Adrenal gland (tissue), 9 donors: ENCODE measurements at regions not wholly inside any gene's neighbourhood (a gene's known extent, or its start where the extent isn't known, plus 50 kb on each side); places are given as distances from the start of the nearest gene placed in this dataset.

Experiments
- DNase-seq, 7 donors: peaks; one replicate each; pipeline ENCODE4 v3.0.0-alpha.2; 2019 to 2020
- H3K27ac ChIP-seq, 5 donors: fragments of 200-600 bp; sonication (generic) in 4 of 5; 1 replicate in 3 of 5; 2 replicates in 2 of 5; pipeline versions ENCODE4 v1.5.1 to v1.8.0; 2016 to 2020; ENCODE audit warnings: mild to moderate bottlenecking in 1 of 5
- H3K27me3 ChIP-seq: fragments of 200-600 bp; 2 replicates; pipeline ENCODE4 v1.8.0; 2021
- H3K36me3 ChIP-seq, 2 donors: fragments of 200-600 bp; replicated peaks in 1 of 2; 1 replicate in 1 of 2; 2 replicates in 1 of 2; pipeline versions ENCODE4 v1.5.1 to v1.8.0; 2018 to 2022
- H3K4me1 ChIP-seq, 2 donors: fragments of 200-600 bp; replicated peaks in 1 of 2; 1 replicate in 1 of 2; 2 replicates in 1 of 2; pipeline versions ENCODE4 v1.5.1 to v1.8.0; 2018 to 2021
- H3K4me3 ChIP-seq, 4 donors: fragments of 200-600 bp; sonication (generic) in 3 of 4; one replicate each; pipeline ENCODE4 v1.5.1; 2016 to 2018
- H3K9me3 ChIP-seq, 3 donors: fragments of 200-600 bp; sonication (generic) in 1 of 3; replicated peaks in 1 of 3; 1 replicate in 2 of 3; 2 replicates in 1 of 3; pipeline versions ENCODE4 v1.5.1 to v1.8.0; 2016 to 2021
- CTCF ChIP-seq, 6 experiments: fragments of 450-650 bp in 4 of 6; fragments of 200-600 bp in 2 of 6; sonication (generic) in 1 of 6; IDR thresholded peaks; 1 replicate in 5 of 6; 2 replicates in 1 of 6; pipeline versions ENCODE4 v1.5.1 to v1.8.0; 2016 to 2021; ENCODE audit warnings: antibody characterized with exemption in 6 of 6, mild to moderate bottlenecking in 2 of 6, moderate library complexity in 1 of 6
- POLR2A ChIP-seq, 2 donors: fragments of 450-650 bp; IDR thresholded peaks; one replicate each; pipeline ENCODE4 v1.6.1; 2017; ENCODE audit warnings: antibody characterized with exemption in 2 of 2, mild to moderate bottlenecking in 2 of 2, moderate library complexity in 1 of 2
- WGBS, 4 donors: extraction: QIAGEN DNeasy Blood & Tissue Kit in 2 of 4; methylation state at CpG; one replicate each; pipeline versions ENCODE4 v1.1.5 to v1.1.7; 2013 to 2017; 5-methylcytosine and 5-hydroxymethylcytosine counted together
- intact Hi-C, 2 donors: fragments of 100-400 bp; cut with DNase I; formaldehyde crosslinking; loops; one replicate each; pipeline versions ENCODE4 v1.14.1 to v1.15.0; 2022 to 2023
- microRNA-seq, 3 donors: library from miRNA; unstranded; fragments of <30 nt; microRNA quantifications; one replicate each; pipeline ENCODE4, GENCODE V29; 2017 to 2020
- small RNA-seq, 2 donors: library from RNA; depleted of rRNA; stranded (forward); fragments of <200 nt; gene quantifications; one replicate each; pipeline ENCODE3, GENCODE V24; 2016
- donor health status: healthy with polysubstance abuse.
- donor health status: Bipolar disorder and iron deficiency.
- donor health status: DM: yes; HTN: yes; CAD: no.
- donor health status: DM: no; HTN: no; CAD: no.
- donor health status: DM: no; HTN: no; CAD: no.

- WGBS, 4 donors, result 60 to 70% (median 64%) methylated on average over 4 of the region's 4 CpGs
- Histone ChIP-seq H3K4me1 (no peaks in the 10 kb centered on the region), H3K36me3 (no peaks in the 10 kb centered on the region), H3K4me3 (no peak overlapping the region), H3K27ac (no peak overlapping the region), H3K27me3 (no peaks in the 10 kb centered on the region), H3K9me3 (no peaks in the 10 kb centered on the region)
- TF ChIP-seq CTCF (IDR thresholded peaks at IDR 0.05), result no peak
- TF ChIP-seq POLR2A (IDR thresholded peaks at IDR 0.05), result no peak
- intact Hi-C loops, result no loop called here
- DNase-seq, result no peak
These were observed 58.8 kb upstream of the MAP3K7 start for GRCh38 chr6:90645634-90646033.

GRCh38 chr6:90644492-90644891 is 57.6 kb upstream of the MAP3K7 start:
- Histone ChIP-seq H3K27me3 (no peaks in the 10 kb centered on the region), H3K9me3 (no peaks in the 10 kb centered on the region), H3K36me3 (no peaks in the 10 kb centered on the region), H3K4me3 (no peak overlapping the region), H3K27ac (no peak overlapping the region), H3K4me1 (no peaks in the 10 kb centered on the region)
- DNase-seq, result no peak
- intact Hi-C loops, result no loop called here
- WGBS, 4 donors, result 46 to 65% (median 47%) methylated on average over 2 of the region's 2 CpGs
- TF ChIP-seq POLR2A (IDR thresholded peaks at IDR 0.05), result no peak

GRCh38 chr6:90643381-90643780 is 56.5 kb upstream of the MAP3K7 start:
- Histone ChIP-seq H3K27me3 (no peaks in the 10 kb centered on the region), H3K4me1 (no peaks in the 10 kb centered on the region), H3K27ac (no peak overlapping the region), H3K4me3 (no peak overlapping the region), H3K9me3 (no peaks in the 10 kb centered on the region), H3K36me3 (no peaks in the 10 kb centered on the region)
- DNase-seq, result no peak
- intact Hi-C loops, result no loop called here
- TF ChIP-seq POLR2A (IDR thresholded peaks at IDR 0.05) (no peak), CTCF (IDR thresholded peaks at IDR 0.05) (no peak)
- WGBS, 4 donors, result 31 to 41% (median 35%) methylated on average over 3 of the region's 3 CpGs

GRCh38 chr6:90637320-90637719 is 50.4 kb upstream of the MAP3K7 start:
- no peak for DNase-seq
- TF ChIP-seq CTCF (IDR thresholded peaks at IDR 0.05) (no peak), POLR2A (IDR thresholded peaks at IDR 0.05) (no peak)
- no peak overlapping the region for H3K27ac ChIP-seq
- H3K36me3 ChIP-seq, result no peaks in the 10 kb centered on the region
- intact Hi-C loops, result no loop called here
- H3K27me3 ChIP-seq, result no peaks in the 10 kb centered on the region
- H3K4me3 ChIP-seq, result no peak overlapping the region
- H3K4me1 ChIP-seq, result no peaks in the 10 kb centered on the region
- 79 to 100% (median 92%) methylated on average over 2 of the region's 2 CpGs for WGBS, 4 donors
- H3K9me3 ChIP-seq, result no peaks in the 10 kb centered on the region

Small RNA genes in the stretch of these regions (microRNA-seq; reads per million reads assigned to microRNA genes)
- 0 reads per million in 3 donors for gene MIR4643

Small RNA genes in the stretch of these regions (small RNA-seq; reads per million reads assigned to genes)
- gene MIR4643 (0 reads per million in 2 donors), gene MTATP6P25 (0 reads per million in 2 donors), gene MTCO1P56 (0 reads per million in 2 donors), gene MTND4LP19 (0 reads per million in 2 donors), gene RF00012 (0 reads per million in 2 donors), gene RN7SL415P (0 reads per million in 2 donors)
